ENCODE measurements at regions not wholly inside any gene's neighbourhood (a gene's known extent, or its start where the extent isn't known, plus 50 kb on each side); places are given as distances from the start of the nearest gene placed in this dataset.
"Not testable (repeated sequence)": the region's sequence is repeated elsewhere in the genome, so short reads cannot be mapped to it uniquely, and the experiment has no call there.

GRCh38 chr1:68848017-68848416 lies 351.1 kb upstream of the DEPDC1 start:
- H3K9me3 ChIP-seq (ENCODE audit: control insufficient read depth, low read length): no peaks in the 10 kb centered on the region
- H3K36me3 ChIP-seq (ENCODE audit: control insufficient read depth, insufficient read depth, low read length): no peaks in the 10 kb centered on the region
- DNase-seq: no peak
- no peak overlapping the region for H3K27ac ChIP-seq (ENCODE audit: low read depth, low read length)
- H3K27me3 ChIP-seq (ENCODE audit: control insufficient read depth, insufficient read depth, low read length, poor library complexity, severe bottlenecking): no peaks in the 10 kb centered on the region
- TF ChIP-seq, protein P1, sequence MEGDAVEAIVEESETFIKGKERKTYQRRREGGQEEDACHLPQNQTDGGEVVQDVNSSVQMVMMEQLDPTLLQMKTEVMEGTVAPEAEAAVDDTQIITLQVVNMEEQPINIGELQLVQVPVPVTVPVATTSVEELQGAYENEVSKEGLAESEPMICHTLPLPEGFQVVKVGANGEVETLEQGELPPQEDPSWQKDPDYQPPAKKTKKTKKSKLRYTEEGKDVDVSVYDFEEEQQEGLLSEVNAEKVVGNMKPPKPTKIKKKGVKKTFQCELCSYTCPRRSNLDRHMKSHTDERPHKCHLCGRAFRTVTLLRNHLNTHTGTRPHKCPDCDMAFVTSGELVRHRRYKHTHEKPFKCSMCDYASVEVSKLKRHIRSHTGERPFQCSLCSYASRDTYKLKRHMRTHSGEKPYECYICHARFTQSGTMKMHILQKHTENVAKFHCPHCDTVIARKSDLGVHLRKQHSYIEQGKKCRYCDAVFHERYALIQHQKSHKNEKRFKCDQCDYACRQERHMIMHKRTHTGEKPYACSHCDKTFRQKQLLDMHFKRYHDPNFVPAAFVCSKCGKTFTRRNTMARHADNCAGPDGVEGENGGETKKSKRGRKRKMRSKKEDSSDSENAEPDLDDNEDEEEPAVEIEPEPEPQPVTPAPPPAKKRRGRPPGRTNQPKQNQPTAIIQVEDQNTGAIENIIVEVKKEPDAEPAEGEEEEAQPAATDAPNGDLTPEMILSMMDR (conservative IDR thresholded peaks at IDR 0.05): no peak
- H3K4me3 Mint-ChIP-seq: no peak overlapping the region
- H3K27me3 Mint-ChIP-seq (ENCODE audit: insufficient read depth): no peaks in the 10 kb centered on the region
- peaks cover 6% of the 10 kb centered on the region for H3K4me1 ChIP-seq (ENCODE audit: control insufficient read depth, insufficient read depth, low read length)
- H3K36me3 Mint-ChIP-seq (ENCODE audit: low read depth): no peaks in the 10 kb centered on the region
- H3K9me3 Mint-ChIP-seq: no peaks in the 10 kb centered on the region
- no peak overlapping the region for H3K27ac Mint-ChIP-seq
- peaks cover 20% of the 10 kb centered on the region for H3K4me1 Mint-ChIP-seq
- 90 to 100% methylated on average over 1 to 3 of the region's 3 CpGs for WGBS, 2 experiments (ENCODE audit: insufficient coverage in 1 of 2, insufficient read length in 1 of 2)
- no peak overlapping the region for H3K4me3 ChIP-seq (ENCODE audit: low read length)
- H3K9ac ChIP-seq (ENCODE audit: extremely low read depth, low read length, poor library complexity, severe bottlenecking): no peak overlapping the region

DNA sequence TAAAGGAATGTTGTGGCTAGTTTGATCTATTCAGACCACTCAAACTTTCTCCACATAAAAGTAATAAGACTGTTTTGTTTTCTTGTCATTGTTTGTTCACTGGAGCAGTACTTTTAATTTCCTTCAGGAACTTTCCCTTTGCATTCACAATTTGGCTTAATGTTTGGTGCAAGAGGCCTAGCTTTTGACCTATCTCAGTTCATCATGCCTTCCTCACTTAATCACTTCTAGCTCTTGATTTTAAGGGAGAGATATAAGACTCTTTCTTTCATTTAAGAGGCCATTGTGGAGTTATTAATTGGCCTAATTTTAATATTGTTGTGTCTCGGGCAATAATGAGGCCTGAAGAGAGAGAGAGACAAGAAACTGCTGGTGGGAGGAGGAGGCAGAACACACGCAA lies 371.7 kb upstream of the DEPDC1 start:
- WGBS, 2 experiments (ENCODE audit: insufficient coverage in 1 of 2, insufficient read length in 1 of 2): 72% methylated on average over 2 of the region's 2 CpGs; no CpG with 5 or more reads in 1 of the 2 experiments

DNA sequence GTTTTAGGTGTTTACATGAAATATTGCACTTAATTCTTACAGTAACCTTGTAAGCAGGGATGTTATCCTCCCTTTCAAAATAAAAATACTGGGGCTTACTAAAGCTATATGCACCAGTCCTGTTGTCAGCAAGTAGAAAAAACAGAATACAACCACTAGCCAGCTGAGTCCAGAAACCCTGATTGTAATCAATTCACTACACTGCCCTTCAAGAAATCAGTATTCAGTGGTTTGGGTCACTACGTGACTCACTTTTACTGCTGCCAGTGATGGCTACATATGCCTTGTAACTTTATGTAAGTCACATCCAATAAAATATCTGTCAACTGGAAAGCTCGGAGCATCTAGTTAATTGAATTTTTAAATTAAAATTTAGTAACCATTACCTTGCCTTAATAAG lies 376.3 kb upstream of the DEPDC1 start:
- Mint-ChIP-seq H3K9me3 (peaks cover 30% of the 10 kb centered on the region), H3K4me1 (no peaks in the 10 kb centered on the region), H3K36me3 (ENCODE audit: low read depth) (no peaks in the 10 kb centered on the region), H3K27ac (no peak overlapping the region), H3K27me3 (ENCODE audit: insufficient read depth) (no peaks in the 10 kb centered on the region), H3K4me3 (no peak overlapping the region)
- peaks cover 14% of the 10 kb centered on the region for H3K9me3 ChIP-seq (ENCODE audit: control insufficient read depth, low read length)
- no peak overlapping the region for H3K9ac ChIP-seq (ENCODE audit: extremely low read depth, low read length, poor library complexity, severe bottlenecking)
- no peaks in the 10 kb centered on the region for H3K4me1 ChIP-seq (ENCODE audit: control insufficient read depth, insufficient read depth, low read length)
- no peaks in the 10 kb centered on the region for H3K36me3 ChIP-seq (ENCODE audit: control insufficient read depth, insufficient read depth, low read length)
- TF ChIP-seq, protein P1 (conservative IDR thresholded peaks at IDR 0.05): no peak
- H3K27me3 ChIP-seq (ENCODE audit: control insufficient read depth, insufficient read depth, low read length, poor library complexity, severe bottlenecking): no peaks in the 10 kb centered on the region
- no peak for DNase-seq
- H3K27ac ChIP-seq (ENCODE audit: low read depth, low read length): no peak overlapping the region
- WGBS, 2 experiments (ENCODE audit: insufficient coverage in 1 of 2, insufficient read length in 1 of 2): 86 to 92% methylated on average over 1 to 2 of the region's 2 CpGs
- H3K4me3 ChIP-seq (ENCODE audit: low read length): no peak overlapping the region

More for the DNA sequence above, 371.7 kb upstream of the DEPDC1 start:
- H3K4me1 ChIP-seq (ENCODE audit: control insufficient read depth, insufficient read depth, low read length): no peaks in the 10 kb centered on the region
- no peaks in the 10 kb centered on the region for H3K36me3 ChIP-seq (ENCODE audit: control insufficient read depth, insufficient read depth, low read length)
- no peak overlapping the region for H3K9ac ChIP-seq (ENCODE audit: extremely low read depth, low read length, poor library complexity, severe bottlenecking)
- no peaks in the 10 kb centered on the region for H3K36me3 Mint-ChIP-seq (ENCODE audit: low read depth)
- no peak for DNase-seq
- H3K4me3 ChIP-seq (ENCODE audit: low read length): no peak overlapping the region
- peaks cover 13% of the 10 kb centered on the region for H3K9me3 ChIP-seq (ENCODE audit: control insufficient read depth, low read length)
- no peaks in the 10 kb centered on the region for H3K27me3 ChIP-seq (ENCODE audit: control insufficient read depth, insufficient read depth, low read length, poor library complexity, severe bottlenecking)
- H3K27me3 Mint-ChIP-seq (ENCODE audit: insufficient read depth): no peaks in the 10 kb centered on the region
- no peak overlapping the region for H3K27ac Mint-ChIP-seq
- TF ChIP-seq, protein P1 (conservative IDR thresholded peaks at IDR 0.05): no peak
- H3K9me3 Mint-ChIP-seq: peaks cover 21% of the 10 kb centered on the region
- H3K4me1 Mint-ChIP-seq: no peaks in the 10 kb centered on the region
- no peak overlapping the region for H3K27ac ChIP-seq (ENCODE audit: low read depth, low read length)
- H3K4me3 Mint-ChIP-seq: no peak overlapping the region

DNA sequence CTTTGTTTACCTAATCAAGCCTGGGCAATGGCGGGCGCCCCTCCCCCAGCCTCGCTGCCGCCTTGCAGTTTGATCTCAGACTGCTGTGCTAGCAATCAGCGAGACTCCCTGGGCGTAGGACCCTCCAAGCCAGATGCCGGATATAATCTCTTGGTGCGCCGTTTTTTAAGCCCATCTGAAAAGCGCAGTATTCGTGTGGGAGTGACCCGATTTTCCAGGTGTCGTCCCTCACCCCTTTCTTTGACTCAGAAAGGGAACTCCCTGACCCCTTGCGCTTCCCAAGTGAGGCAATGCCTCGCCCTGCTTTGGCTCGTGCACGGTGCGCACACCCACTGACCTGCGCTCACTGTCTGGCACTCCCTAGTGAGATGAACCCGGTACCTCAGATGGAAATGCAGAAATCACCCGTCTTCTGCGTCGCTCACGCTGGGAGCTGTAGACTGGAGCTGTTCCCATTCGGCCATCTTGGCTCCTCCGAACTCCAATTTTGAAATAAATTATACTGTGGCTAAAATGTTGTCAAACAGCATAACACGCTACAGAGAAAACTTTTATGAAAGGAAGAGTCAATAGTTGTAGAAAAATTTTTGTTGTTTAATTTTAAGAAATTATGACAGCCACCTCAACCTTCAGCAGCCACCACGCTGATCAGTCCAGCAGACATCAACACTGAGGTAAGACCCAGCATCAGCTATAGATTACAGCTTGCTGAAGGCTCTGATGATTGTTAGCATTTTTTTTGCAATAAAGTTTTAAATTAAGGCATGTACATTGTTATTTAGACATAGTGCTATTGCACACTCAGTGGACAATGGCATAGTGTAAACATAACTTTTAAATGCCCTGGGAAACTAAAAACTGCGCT lies 384.7 kb upstream of the DEPDC1 start:
- peak overlapping the region; percentile 40 for H3K4me3 ChIP-seq (ENCODE audit: low read length)
- WGBS, 2 experiments (ENCODE audit: insufficient coverage in 1 of 2, insufficient read length in 1 of 2): 81% methylated on average over 22 to 29 of the region's 29 CpGs
- not testable (repeated sequence) for H3K4me1 Mint-ChIP-seq; H3K9me3 ChIP-seq (ENCODE audit: control insufficient read depth, low read length); H3K4me1 ChIP-seq (ENCODE audit: control insufficient read depth, insufficient read depth, low read length); H3K27ac ChIP-seq (ENCODE audit: low read depth, low read length); H3K36me3 ChIP-seq (ENCODE audit: control insufficient read depth, insufficient read depth, low read length); H3K4me3 Mint-ChIP-seq; H3K27me3 Mint-ChIP-seq (ENCODE audit: insufficient read depth); H3K9ac ChIP-seq (ENCODE audit: extremely low read depth, low read length, poor library complexity, severe bottlenecking); H3K36me3 Mint-ChIP-seq (ENCODE audit: low read depth); H3K27me3 ChIP-seq (ENCODE audit: control insufficient read depth, insufficient read depth, low read length, poor library complexity, severe bottlenecking)
- Mint-ChIP-seq H3K27ac (peak overlapping the region; percentile 96), H3K9me3 (peaks cover 12% of the 10 kb centered on the region)
- DNase-seq: peak; percentile 57

All from endodermal cell (in vitro differentiated cells).